H1 (cell line): ENCODE measurements at regions not wholly inside any gene's neighbourhood (a gene's known extent, or its start where the extent isn't known, plus 50 kb on each side); places are given as distances from the start of the nearest gene placed in this dataset.

ENCODE experiments used
- CTCF ChIA-PET: fragments of 300-600 bp; sonication (Branson Sonifier 250); formaldehyde crosslinking; loops from one replicate; lab custom pipeline; 2021; ENCODE audit not compliant: partially characterized antibody; lab: Charles Lee
- POLR2A ChIA-PET: fragments of 300-600 bp; sonication (Branson Sonifier 250); formaldehyde crosslinking; loops from one replicate; lab custom pipeline; 2021; ENCODE audit warnings: inconsistent platforms; ENCODE audit not compliant: partially characterized antibody; lab: Charles Lee
- DNase-seq, 2 experiments: peaks; one replicate each; pipeline versions ENCODE4 v3.0.0 to v3.0.0-alpha.2; 2010 to 2022; ENCODE audit warnings: low spot score in 2 of 2, low read depth in 1 of 2, mixed read lengths in 1 of 2
- FAIRE-seq: peaks from 2 replicates; lab custom pipeline; 2011; peaks lifted over from hg19 to GRCh38; lab: Jason Lieb, UNC
- H2AFZ ChIP-seq: 2 replicates; pipeline ENCODE4 v1.8.1; 2012; ENCODE audit warnings: low read length, inconsistent platforms
- H2AK5ac ChIP-seq: 2 replicates; pipeline ENCODE4 v1.6.1; 2013; ENCODE audit warnings: low read depth, low read length
- H2BK120ac ChIP-seq: replicated peaks from 2 replicates; pipeline ENCODE3; 2013; ENCODE audit warnings: low read depth, low read length, inconsistent platforms
- H2BK12ac ChIP-seq: 2 replicates; pipeline ENCODE4 v1.6.1; 2013; ENCODE audit warnings: low read depth, low read length
- H2BK15ac ChIP-seq: 2 replicates; pipeline ENCODE4 v1.6.1; 2013; ENCODE audit warnings: low read length
- H2BK20ac ChIP-seq: 2 replicates; pipeline ENCODE4 v1.6.1; 2013; ENCODE audit warnings: low read length
- H2BK5ac ChIP-seq: 2 replicates; pipeline ENCODE4 v1.6.1; 2013; ENCODE audit warnings: low read depth, low read length
- H3K14ac ChIP-seq: 2 replicates; pipeline ENCODE4 v1.6.1; 2013; ENCODE audit warnings: inconsistent platforms; ENCODE audit not compliant: insufficient read length
- H3K18ac ChIP-seq: 2 replicates; pipeline ENCODE4 v1.6.1; 2013; ENCODE audit warnings: low read length; ENCODE audit errors: extremely low read depth
- H3K23ac ChIP-seq: 2 replicates; pipeline ENCODE4 v1.6.1; 2013; ENCODE audit warnings: inconsistent platforms; ENCODE audit not compliant: insufficient read length
- H3K23me2 ChIP-seq: 2 replicates; pipeline ENCODE4 v1.6.1; 2013; ENCODE audit warnings: low read depth, low read length
- H3K27ac ChIP-seq: 2 replicates; pipeline ENCODE4 v1.6.1; 2011; ENCODE audit warnings: low read depth, low read length, inconsistent platforms
- H3K27me3 ChIP-seq, 4 experiments: replicated peaks in 1 of 4; 1 replicate in 1 of 4; 2 replicates in 3 of 4; pipeline versions ENCODE4 v1.6.1 to v1.8.1; 2011 to 2013; ENCODE audit warnings: low read length in 3 of 4, mild to moderate bottlenecking in 3 of 4, inconsistent platforms in 2 of 4, mixed read lengths in 2 of 4, moderate library complexity in 1 of 4; ENCODE audit not compliant: control insufficient read depth in 3 of 4, insufficient read depth in 3 of 4; ENCODE audit errors: extremely low read depth in 1 of 4
- H3K36me3 ChIP-seq, 4 experiments: 2 replicates each; pipeline versions ENCODE4 v1.6.1 to v1.8.1; 2011 to 2013; ENCODE audit warnings: mild to moderate bottlenecking in 4 of 4, low read length in 3 of 4, moderate library complexity in 2 of 4, control low read depth in 1 of 4, inconsistent platforms in 1 of 4; ENCODE audit not compliant: insufficient read depth in 4 of 4, control insufficient read depth in 2 of 4
- H3K4ac ChIP-seq: replicated peaks from 2 replicates; pipeline ENCODE3; 2013; ENCODE audit warnings: low read length, low read depth, mixed read lengths, inconsistent platforms; ENCODE audit not compliant: insufficient read length
- H3K4me1 ChIP-seq, 4 experiments: replicated peaks in 1 of 4; 1 replicate in 1 of 4; 2 replicates in 3 of 4; pipeline versions ENCODE4 v1.6.1 to v1.8.1; 2011 to 2013; ENCODE audit warnings: low read length in 3 of 4, inconsistent platforms in 2 of 4, mixed read lengths in 1 of 4; ENCODE audit not compliant: insufficient read depth in 4 of 4, control insufficient read depth in 3 of 4
- H3K4me2 ChIP-seq, 2 experiments: 2 replicates each; pipeline versions ENCODE4 v1.6.1 to v1.8.1; 2011 to 2013; ENCODE audit warnings: low read depth in 2 of 2, low read length in 2 of 2, control low read depth in 1 of 2, inconsistent platforms in 1 of 2, mild to moderate bottlenecking in 1 of 2; ENCODE audit not compliant: insufficient read depth in 1 of 2
- H3K4me3 ChIP-seq, 4 experiments: fragments of 200-600, 300-600 bp in 1 of 4; sonication (generic), shearing (Covaris generic), sonication (Bioruptor Twin) in 1 of 4; 2 replicates each; pipeline versions ENCODE4 v1.5.1 to v1.8.1; 2011 to 2016; ENCODE audit warnings: low read length in 4 of 4, low read depth in 3 of 4, control low read depth in 2 of 4, inconsistent platforms in 2 of 4, mild to moderate bottlenecking in 2 of 4, mixed read lengths in 1 of 4, moderate library complexity in 1 of 4; ENCODE audit not compliant: insufficient read depth in 2 of 4; ENCODE audit errors: extremely low read depth in 1 of 4
- H3K56ac ChIP-seq: replicated peaks from 2 replicates; pipeline ENCODE3; 2013; ENCODE audit warnings: low read depth, mild to moderate bottlenecking, mixed read lengths, low read length, inconsistent platforms; ENCODE audit not compliant: insufficient read length
- H3K79me1 ChIP-seq: 2 replicates; pipeline ENCODE4 v1.6.1; 2013; ENCODE audit warnings: low read depth, low read length, control low read depth
- H3K79me2 ChIP-seq, 2 experiments: 2 replicates each; pipeline versions ENCODE4 v1.6.1 to v1.8.1; 2012 to 2013; ENCODE audit warnings: low read length in 2 of 2, mild to moderate bottlenecking in 2 of 2, inconsistent platforms in 1 of 2; ENCODE audit not compliant: insufficient read depth in 2 of 2, control insufficient read depth in 1 of 2
- H3K9ac ChIP-seq, 4 experiments: replicated peaks in 1 of 4; 1 replicate in 1 of 4; 2 replicates in 3 of 4; pipeline versions ENCODE4 v1.6.1 to v1.8.1; 2011 to 2013; ENCODE audit warnings: low read depth in 3 of 4, low read length in 3 of 4, control low read depth in 2 of 4, mild to moderate bottlenecking in 2 of 4, moderate library complexity in 2 of 4, inconsistent platforms in 1 of 4; ENCODE audit errors: extremely low read depth in 1 of 4
- H3K9me3 ChIP-seq, 2 experiments: 2 replicates each; pipeline versions ENCODE4 v1.6.1 to v1.8.1; 2012 to 2013; ENCODE audit warnings: mild to moderate bottlenecking in 2 of 2, moderate library complexity in 2 of 2, control low read depth in 1 of 2, inconsistent platforms in 1 of 2, low read depth in 1 of 2, low read length in 1 of 2, mixed read lengths in 1 of 2; ENCODE audit not compliant: insufficient read depth in 2 of 2
- H4K20me1 ChIP-seq, 2 experiments: replicated peaks in 1 of 2; 2 replicates each; pipeline versions ENCODE3 to v1.8.1; 2011 to 2013; ENCODE audit warnings: inconsistent platforms in 2 of 2, low read length in 2 of 2, mild to moderate bottlenecking in 1 of 2; ENCODE audit not compliant: insufficient read depth in 2 of 2, control insufficient read depth in 1 of 2
- H4K5ac ChIP-seq: 2 replicates; pipeline ENCODE4 v1.6.1; 2013; ENCODE audit warnings: low read length, low read depth, mixed read lengths, inconsistent platforms; ENCODE audit not compliant: insufficient read length
- H4K8ac ChIP-seq: 2 replicates; pipeline ENCODE4 v1.8.0; 2013; ENCODE audit warnings: mild to moderate bottlenecking, moderate library complexity, low read length, inconsistent platforms; ENCODE audit not compliant: insufficient read depth; ENCODE audit errors: extremely low read depth
- H4K91ac ChIP-seq: replicated peaks from 2 replicates; pipeline ENCODE3; 2013; ENCODE audit warnings: low read length, mixed read lengths, inconsistent platforms; ENCODE audit not compliant: insufficient read length
- CHD1 ChIP-seq: IDR thresholded peaks from 2 replicates; pipeline ENCODE4 v1.6.1; 2012; ENCODE audit warnings: low read depth, low read length, improper control_type of control experiment
- E2F6 ChIP-seq: IDR thresholded peaks from 2 replicates; pipeline ENCODE4 v1.6.1; 2012; ENCODE audit warnings: inconsistent platforms
- EZH2 ChIP-seq: fragments of 200-600 bp; sonication (generic); IDR thresholded peaks from 2 replicates; pipeline ENCODE4 v1.7.1; 2012; ENCODE audit warnings: low read depth, mild to moderate bottlenecking, moderate library complexity, low read length, inconsistent platforms; ENCODE audit not compliant: severe bottlenecking
- GTF2F1 ChIP-seq: IDR thresholded peaks from 2 replicates; pipeline ENCODE4 v1.6.1; 2012; ENCODE audit warnings: low read depth, low read length, improper control_type of control experiment, borderline replicate concordance
- JUN ChIP-seq: IDR thresholded peaks from 2 replicates; pipeline ENCODE4 v1.6.1; 2011; ENCODE audit warnings: low read depth, mild to moderate bottlenecking, improper control_type of control experiment, low read length
- SP2 ChIP-seq: IDR thresholded peaks from 2 replicates; pipeline ENCODE4 v1.6.1; 2012; ENCODE audit warnings: mild to moderate bottlenecking, low read length, inconsistent platforms
- YY1 ChIP-seq: IDR thresholded peaks from 2 replicates; pipeline ENCODE4 v1.6.1; 2011; ENCODE audit warnings: low read depth, mild to moderate bottlenecking, low read length
- WGBS, 2 experiments: shearing (Covaris generic) in 1 of 2; methylation state at CpG; one replicate each; pipeline versions ENCODE4 v1.1.6 to v1.1.7; 2013 to 2015; ENCODE audit warnings: low lambda C conversion rate in 2 of 2, mixed read lengths in 2 of 2, inconsistent platforms in 1 of 2, low coverage in 1 of 2, missing lambda C conversion rate in 1 of 2; ENCODE audit not compliant: insufficient replicate concordance in 2 of 2, insufficient coverage in 1 of 2, insufficient read length in 1 of 2; ENCODE audit errors: extremely low coverage in 1 of 2, missing lambda C conversion rate in 1 of 2; 5-methylcytosine and 5-hydroxymethylcytosine counted together

GRCh38 chr15:58355382-58355971 lies 76.3 kb upstream of the LIPC start:
- Histone ChIP-seq H3K18ac (no peak overlapping the region), H2AFZ (0 out of 2 replicates have a peak overlapping the region, but pooled peaks have one; percentile 29)
- no peak for TF ChIP-seq EZH2
- no peak for TF ChIP-seq GTF2F1
- TF ChIP-seq E2F6 = 0 out of 2 replicates have a peak, but pooled peaks have one; percentile 14
- TF ChIP-seq CHD1 = no peak
- no peak for TF ChIP-seq SP2
- TF ChIP-seq JUN = no peak
- no peak for TF ChIP-seq YY1
- TF ChIP-seq, all 59 proteins: peak for 1
- H3K27ac ChIP-seq = no peak overlapping the region
- 87% methylated on average over 9 of the region's 9 CpGs; no CpG with 5 or more reads in 1 of the 2 experiments for WGBS, 2 experiments
- no peaks in the 10 kb centered on the region for H3K27me3 ChIP-seq
- H3K4ac ChIP-seq = no peak overlapping the region
- no peak overlapping the region for H2BK20ac ChIP-seq
- no peak overlapping the region for H4K5ac ChIP-seq
- H2AK5ac ChIP-seq = no peak overlapping the region
- no peak overlapping the region for H3K4me2 ChIP-seq
- H3K79me2 ChIP-seq = no peaks in the 10 kb centered on the region
- H3K79me1 ChIP-seq = no peaks in the 10 kb centered on the region
- no peak overlapping the region for H3K9ac ChIP-seq
- no peak overlapping the region for H2BK12ac ChIP-seq
- H3K4me1 ChIP-seq = peaks cover 3 to 12% (median 5%) of the 10 kb centered on the region in 4 experiments
- no peak overlapping the region for H3K56ac ChIP-seq
- H3K9me3 ChIP-seq = no peaks in the 10 kb centered on the region
- no peak overlapping the region for H3K14ac ChIP-seq
- H4K8ac ChIP-seq = no peak overlapping the region; the same call in 1 of the 2 replicates
- no peak overlapping the region for H2BK15ac ChIP-seq
- no peaks in the 10 kb centered on the region for H4K20me1 ChIP-seq
- H3K23ac ChIP-seq = no peak overlapping the region
- no peak overlapping the region for H2BK120ac ChIP-seq
- FAIRE-seq (no peak), DNase-seq (no peak)
- no peak overlapping the region for H4K91ac ChIP-seq
- POLR2A ChIA-PET = no interaction called here
- H3K36me3 ChIP-seq = no peaks in the 10 kb centered on the region
- no peak overlapping the region for H3K4me3 ChIP-seq
- CTCF ChIA-PET = interaction anchor here (0.8 to 1.4 kb wide), 3 partner anchors 18 to 220 kb away, joined by 3 to 6 read pairs (median 5); no protein-coding TSS in a partner anchor
- no peak overlapping the region for H2BK5ac ChIP-seq
- no peaks in the 10 kb centered on the region for H3K23me2 ChIP-seq
